ENCODE measurements at regions not wholly inside any gene's neighbourhood (a gene's known extent, or its start where the extent isn't known, plus 50 kb on each side); places are given as distances from the start of the nearest gene placed in this dataset.

DNA sequence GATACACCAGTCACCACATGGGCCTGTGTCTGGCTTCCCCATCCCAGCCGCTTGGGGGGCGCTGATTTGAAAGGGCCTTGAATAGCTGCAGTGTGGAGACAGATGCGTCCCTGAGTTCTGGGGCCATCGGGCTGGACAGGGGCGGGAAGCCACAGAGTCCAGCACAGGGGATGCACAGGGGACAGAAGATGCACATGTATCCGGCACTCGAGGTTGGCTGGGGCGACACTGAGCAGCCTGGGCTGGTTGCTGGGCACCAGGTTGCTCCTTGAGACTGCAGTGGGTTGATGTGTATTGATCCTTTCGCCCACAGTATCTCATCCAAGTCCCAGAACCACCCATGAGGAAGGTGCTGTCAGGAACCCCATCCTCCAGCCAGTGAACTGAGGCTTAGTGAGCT lies 99.3 kb upstream of the SYT13 start:
- ChIA-PET CTCF (interaction anchor here (2.0 kb wide), 1 partner anchor 14 kb away, joined by 5 read pairs; no protein-coding TSS in a partner anchor), POLR2A (no interaction called here)
- peaks cover 5% of the 10 kb centered on the region for H3K27me3 ChIP-seq (ENCODE audit: control insufficient read depth, insufficient read depth, low read length)
- TF ChIP-seq, protein P1, sequence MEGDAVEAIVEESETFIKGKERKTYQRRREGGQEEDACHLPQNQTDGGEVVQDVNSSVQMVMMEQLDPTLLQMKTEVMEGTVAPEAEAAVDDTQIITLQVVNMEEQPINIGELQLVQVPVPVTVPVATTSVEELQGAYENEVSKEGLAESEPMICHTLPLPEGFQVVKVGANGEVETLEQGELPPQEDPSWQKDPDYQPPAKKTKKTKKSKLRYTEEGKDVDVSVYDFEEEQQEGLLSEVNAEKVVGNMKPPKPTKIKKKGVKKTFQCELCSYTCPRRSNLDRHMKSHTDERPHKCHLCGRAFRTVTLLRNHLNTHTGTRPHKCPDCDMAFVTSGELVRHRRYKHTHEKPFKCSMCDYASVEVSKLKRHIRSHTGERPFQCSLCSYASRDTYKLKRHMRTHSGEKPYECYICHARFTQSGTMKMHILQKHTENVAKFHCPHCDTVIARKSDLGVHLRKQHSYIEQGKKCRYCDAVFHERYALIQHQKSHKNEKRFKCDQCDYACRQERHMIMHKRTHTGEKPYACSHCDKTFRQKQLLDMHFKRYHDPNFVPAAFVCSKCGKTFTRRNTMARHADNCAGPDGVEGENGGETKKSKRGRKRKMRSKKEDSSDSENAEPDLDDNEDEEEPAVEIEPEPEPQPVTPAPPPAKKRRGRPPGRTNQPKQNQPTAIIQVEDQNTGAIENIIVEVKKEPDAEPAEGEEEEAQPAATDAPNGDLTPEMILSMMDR (IDR thresholded peaks at IDR 0.05; ENCODE audit: insufficient read depth, low read depth, low read length) = no peak
- no peak overlapping the region for H3K4me3 ChIP-seq (ENCODE audit: low read depth, low read length)
- H3K36me3 ChIP-seq (ENCODE audit: control insufficient read depth, insufficient read depth, low read length) = no peaks in the 10 kb centered on the region
- no peak for DNase-seq (ENCODE audit: low read depth)

DNA sequence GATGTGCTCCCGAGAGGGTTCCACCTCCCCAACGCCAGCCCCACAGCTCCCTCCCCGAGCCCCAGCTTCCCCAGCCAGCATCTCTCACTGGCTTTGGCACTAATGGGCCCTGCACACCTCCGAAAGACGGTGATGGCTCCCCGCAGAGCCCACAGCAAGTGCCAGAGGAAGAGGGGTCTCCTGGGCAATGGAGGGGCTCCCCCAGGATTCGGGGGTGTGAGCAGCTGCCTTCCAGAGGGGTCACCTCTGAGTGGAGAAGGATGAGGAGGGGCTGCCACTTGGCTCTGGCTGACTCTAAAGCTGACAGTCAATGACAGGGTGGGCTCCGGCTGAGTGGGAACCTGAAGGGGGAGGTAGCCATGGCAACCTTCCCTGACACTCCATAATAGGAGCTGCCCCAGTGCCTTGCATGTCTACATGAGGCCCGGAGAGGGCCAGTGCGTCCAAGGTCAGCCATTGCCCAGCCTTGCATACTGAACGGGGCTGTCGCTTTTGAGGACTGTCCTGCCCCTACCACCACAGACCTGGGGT lies 98.6 kb upstream of the SYT13 start:
- no peaks in the 10 kb centered on the region for H3K36me3 ChIP-seq (ENCODE audit: control insufficient read depth, insufficient read depth, low read length)
- peaks cover 4% of the 10 kb centered on the region for H3K27me3 ChIP-seq (ENCODE audit: control insufficient read depth, insufficient read depth, low read length)
- CTCF ChIA-PET = interaction anchor here (0.9 to 2.0 kb wide), 2 partner anchors 14 to 387 kb away, joined by 3 to 5 read pairs; no protein-coding TSS in a partner anchor
- H3K4me3 ChIP-seq (ENCODE audit: low read depth, low read length) = no peak overlapping the region
- TF ChIP-seq, protein P1 (IDR thresholded peaks at IDR 0.05; ENCODE audit: insufficient read depth, low read depth, low read length) = no peak
- DNase-seq (ENCODE audit: low read depth) = no peak
- POLR2A ChIA-PET = no interaction called here

DNA sequence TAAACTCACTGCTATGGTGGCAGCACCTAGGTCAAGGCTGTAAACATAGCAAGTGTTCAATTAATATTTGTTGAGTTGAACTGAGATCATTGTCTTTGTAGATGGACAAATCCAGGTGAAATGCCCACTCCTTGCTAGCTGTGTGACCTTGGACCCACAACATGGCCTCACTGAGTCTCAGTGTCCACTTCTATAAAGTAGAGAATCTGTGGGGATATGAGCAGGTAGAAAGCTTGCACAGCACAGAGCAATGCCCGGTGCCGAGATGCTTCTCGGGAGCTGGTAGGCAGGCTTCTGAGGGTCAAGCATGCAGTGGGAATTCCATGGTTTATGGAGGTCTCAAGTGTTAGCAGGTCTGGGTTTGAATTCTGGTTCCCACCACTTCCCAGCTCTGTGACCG lies 97.9 kb upstream of the SYT13 start:
- Histone ChIP-seq H3K36me3 (ENCODE audit: control insufficient read depth, insufficient read depth, low read length) (no peaks in the 10 kb centered on the region), H3K4me3 (ENCODE audit: low read depth, low read length) (no peak overlapping the region), H3K27me3 (ENCODE audit: control insufficient read depth, insufficient read depth, low read length) (peaks cover 4% of the 10 kb centered on the region)
- ChIA-PET CTCF (interaction anchor here (0.9 to 2.0 kb wide), 2 partner anchors 13 to 388 kb away, joined by 3 to 5 read pairs; no protein-coding TSS in a partner anchor), POLR2A (no interaction called here)
- TF ChIP-seq, protein P1 (IDR thresholded peaks at IDR 0.05; ENCODE audit: insufficient read depth, low read depth, low read length) = no peak
- DNase-seq (ENCODE audit: low read depth) = no peak

- TF ChIP-seq, protein P1 (IDR thresholded peaks at IDR 0.05; ENCODE audit: insufficient read depth, low read depth, low read length) = no peak
- Histone ChIP-seq H3K4me3 (ENCODE audit: low read depth, low read length) (no peak overlapping the region), H3K27me3 (ENCODE audit: control insufficient read depth, insufficient read depth, low read length) (peaks cover 4% of the 10 kb centered on the region), H3K36me3 (ENCODE audit: control insufficient read depth, insufficient read depth, low read length) (no peaks in the 10 kb centered on the region)
- POLR2A ChIA-PET = interaction anchor here (0.5 kb wide), 1 partner anchor 284 kb away, joined by 21 read pairs; no protein-coding TSS in a partner anchor
- DNase-seq (ENCODE audit: low read depth) = no peak
- CTCF ChIA-PET = interaction anchor here (0.9 to 2.0 kb wide), 3 partner anchors 12 to 389 kb away, joined by 3 to 5 read pairs (median 4); no protein-coding TSS in a partner anchor
These were observed 97.1 kb upstream of the SYT13 start for GRCh38 chr11:45383224-45383623.

GRCh38 chr11:45382133-45382878 lies 96.2 kb upstream of the SYT13 start:
- POLR2A ChIA-PET = no interaction called here
- TF ChIP-seq, protein P1 (IDR thresholded peaks at IDR 0.05; ENCODE audit: insufficient read depth, low read depth, low read length) = no peak
- Histone ChIP-seq H3K36me3 (ENCODE audit: control insufficient read depth, insufficient read depth, low read length) (no peaks in the 10 kb centered on the region), H3K4me3 (ENCODE audit: low read depth, low read length) (no peak overlapping the region), H3K27me3 (ENCODE audit: control insufficient read depth, insufficient read depth, low read length) (peaks cover 4% of the 10 kb centered on the region)
- CTCF ChIA-PET = interaction anchor here (0.9 kb wide), 1 partner anchor 11 kb away, joined by 4 read pairs; no protein-coding TSS in a partner anchor
- no peak for DNase-seq (ENCODE audit: low read depth)

All from BJ (cell line).